Astrocyte (in vitro differentiated cells and primary cell): ENCODE measurements at regions not wholly inside any gene's neighbourhood (a gene's known extent, or its start where the extent isn't known, plus 50 kb on each side); places are given as distances from the start of the nearest gene placed in this dataset.

Source experiments
- EZH2 ChIP-seq: IDR thresholded peaks from 2 replicates; pipeline ENCODE4 v1.6.1; 2012; ENCODE audit warnings: mild to moderate bottlenecking, low read length, inconsistent platforms; ENCODE audit not compliant: insufficient read depth
- TF ChIP-seq, protein P1 (sequence below): IDR thresholded peaks from 2 replicates; pipeline ENCODE4 v1.5.1; 2011; ENCODE audit warnings: low read depth, mild to moderate bottlenecking, inconsistent platforms, low read length, moderate library complexity; ENCODE audit not compliant: insufficient read depth

DNA sequence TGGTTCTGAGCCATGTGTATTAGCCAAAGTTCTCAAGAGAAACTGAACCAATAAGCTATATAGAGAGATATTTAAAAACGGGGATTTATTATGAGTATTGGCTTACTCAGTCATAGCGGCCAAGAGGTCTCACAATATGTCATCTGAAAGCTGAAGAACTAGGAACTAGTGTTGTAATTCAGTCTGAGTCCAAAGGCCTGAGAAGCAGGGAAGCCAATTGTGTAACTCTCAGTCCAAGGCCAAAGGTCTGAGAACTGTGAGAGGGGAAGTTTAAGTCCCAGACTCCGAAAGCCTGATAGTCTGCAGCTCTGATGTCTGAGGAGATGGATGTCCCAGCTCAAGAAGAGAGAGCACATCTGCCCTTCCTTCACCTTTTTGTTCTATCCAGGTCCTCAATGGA, 344.8 kb upstream of the USP15 start:
- TF ChIP-seq, protein P1, sequence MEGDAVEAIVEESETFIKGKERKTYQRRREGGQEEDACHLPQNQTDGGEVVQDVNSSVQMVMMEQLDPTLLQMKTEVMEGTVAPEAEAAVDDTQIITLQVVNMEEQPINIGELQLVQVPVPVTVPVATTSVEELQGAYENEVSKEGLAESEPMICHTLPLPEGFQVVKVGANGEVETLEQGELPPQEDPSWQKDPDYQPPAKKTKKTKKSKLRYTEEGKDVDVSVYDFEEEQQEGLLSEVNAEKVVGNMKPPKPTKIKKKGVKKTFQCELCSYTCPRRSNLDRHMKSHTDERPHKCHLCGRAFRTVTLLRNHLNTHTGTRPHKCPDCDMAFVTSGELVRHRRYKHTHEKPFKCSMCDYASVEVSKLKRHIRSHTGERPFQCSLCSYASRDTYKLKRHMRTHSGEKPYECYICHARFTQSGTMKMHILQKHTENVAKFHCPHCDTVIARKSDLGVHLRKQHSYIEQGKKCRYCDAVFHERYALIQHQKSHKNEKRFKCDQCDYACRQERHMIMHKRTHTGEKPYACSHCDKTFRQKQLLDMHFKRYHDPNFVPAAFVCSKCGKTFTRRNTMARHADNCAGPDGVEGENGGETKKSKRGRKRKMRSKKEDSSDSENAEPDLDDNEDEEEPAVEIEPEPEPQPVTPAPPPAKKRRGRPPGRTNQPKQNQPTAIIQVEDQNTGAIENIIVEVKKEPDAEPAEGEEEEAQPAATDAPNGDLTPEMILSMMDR, result no peak
- no peak for TF ChIP-seq EZH2
